GM21447 (cell line): ENCODE measurements at regions not wholly inside any gene's neighbourhood (a gene's known extent, or its start where the extent isn't known, plus 50 kb on each side); places are given as distances from the start of the nearest gene placed in this dataset.

ENCODE experiments used
- ATAC-seq: cut with Tn5 transposase; IDR thresholded peaks from one replicate; pipeline ENCODE4 v1.9.1; 2021; ENCODE audit not compliant: unreplicated experiment

DNA sequence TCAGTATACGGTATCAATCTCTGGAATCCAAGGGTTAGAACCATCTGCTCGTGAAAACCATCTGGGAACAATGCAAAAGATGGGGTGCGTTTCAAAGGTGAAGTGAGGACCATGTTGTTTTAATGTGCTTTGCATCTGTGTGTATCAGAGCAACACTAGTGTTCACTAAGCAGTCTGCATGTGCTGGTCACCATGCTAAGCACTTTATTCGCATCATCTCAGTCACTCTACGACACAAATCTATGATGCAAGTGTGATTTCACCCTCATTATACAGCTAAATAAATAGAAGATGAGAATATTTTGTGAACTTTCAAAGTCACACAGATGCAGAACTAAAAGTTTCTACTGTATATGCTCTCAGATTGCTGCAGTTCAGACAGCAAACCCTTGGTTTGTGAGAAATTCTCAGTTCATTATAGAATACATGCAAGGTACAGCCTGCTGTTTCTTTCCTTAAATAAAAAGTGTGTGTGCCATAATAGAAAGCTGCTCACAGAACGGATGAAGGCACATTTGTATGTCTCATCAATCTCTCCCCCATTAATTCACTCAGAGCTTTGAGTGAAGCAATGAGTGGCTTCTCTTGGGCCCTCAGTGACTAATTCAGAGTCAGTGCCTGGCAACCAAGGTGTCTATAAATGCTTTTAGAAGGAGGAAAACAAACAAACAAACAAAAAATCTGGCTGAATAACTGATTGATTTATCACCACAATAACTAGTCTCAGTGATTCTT is 652.8 kb upstream of the SOX11 start:
- ATAC-seq: no peak

GRCh38 chr2:5040571-5040970 is 651.6 kb upstream of the SOX11 start:
- no peak for ATAC-seq

DNA sequence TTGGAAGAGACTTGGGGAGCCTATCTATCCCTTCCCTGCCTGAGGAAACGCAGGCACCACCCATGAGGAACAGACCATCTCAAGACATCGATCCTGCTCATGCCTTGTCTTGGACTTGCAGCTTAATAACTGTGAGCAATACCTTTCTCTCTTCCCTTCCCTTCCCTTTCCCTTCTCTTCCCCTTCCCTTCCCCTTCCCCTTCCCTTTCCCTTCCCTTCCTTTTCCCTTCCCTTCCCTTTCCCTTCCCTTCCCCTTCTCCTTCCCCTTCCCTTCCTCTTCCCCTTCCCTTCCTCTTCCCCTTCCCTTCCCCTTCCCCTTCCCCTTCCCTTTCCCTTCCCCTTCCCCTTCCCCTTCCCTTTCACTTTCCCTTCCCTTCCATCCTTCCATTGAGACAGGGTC is 650.7 kb upstream of the SOX11 start:
- ATAC-seq: no peak

DNA sequence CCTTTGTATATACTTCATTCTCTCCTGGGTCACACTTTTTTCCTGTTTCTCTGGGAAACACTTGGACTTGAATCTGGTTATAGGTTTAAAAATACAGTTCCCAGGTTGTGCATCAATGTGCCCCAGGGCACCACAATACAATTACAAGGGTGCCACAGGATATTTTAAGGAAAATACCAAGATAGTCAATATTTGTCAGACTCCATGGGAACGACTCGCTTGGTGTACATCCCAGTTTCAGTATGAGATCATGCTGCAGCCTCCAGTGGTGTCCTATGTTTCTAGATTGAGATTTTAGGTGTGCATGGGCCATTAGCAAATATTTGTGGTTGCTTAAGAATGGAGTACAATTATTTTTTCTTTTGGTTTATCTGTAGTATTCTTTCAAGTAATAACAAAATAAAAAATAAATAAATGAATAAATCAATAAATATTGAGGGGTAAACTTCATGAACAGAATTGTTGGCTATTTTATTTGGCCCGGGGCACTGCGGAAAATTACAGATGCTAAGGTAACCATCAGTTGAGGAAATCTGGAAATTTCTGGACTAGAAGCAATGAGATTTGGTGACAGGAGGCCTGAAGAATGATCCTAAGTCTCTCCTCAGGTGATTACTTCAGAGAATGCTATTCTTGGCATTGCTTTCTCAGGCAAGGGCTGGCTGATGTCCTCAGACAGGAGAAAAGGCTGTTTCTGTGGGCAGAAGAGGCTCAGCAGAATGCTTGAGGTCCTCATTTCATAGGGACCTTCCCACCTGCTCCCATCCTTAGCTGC is 649.3 kb upstream of the SOX11 start:
- no peak for ATAC-seq

- no peak for ATAC-seq
These were observed 640.9 kb upstream of the SOX11 start for GRCh38 chr2:5051300-5051699.

DNA sequence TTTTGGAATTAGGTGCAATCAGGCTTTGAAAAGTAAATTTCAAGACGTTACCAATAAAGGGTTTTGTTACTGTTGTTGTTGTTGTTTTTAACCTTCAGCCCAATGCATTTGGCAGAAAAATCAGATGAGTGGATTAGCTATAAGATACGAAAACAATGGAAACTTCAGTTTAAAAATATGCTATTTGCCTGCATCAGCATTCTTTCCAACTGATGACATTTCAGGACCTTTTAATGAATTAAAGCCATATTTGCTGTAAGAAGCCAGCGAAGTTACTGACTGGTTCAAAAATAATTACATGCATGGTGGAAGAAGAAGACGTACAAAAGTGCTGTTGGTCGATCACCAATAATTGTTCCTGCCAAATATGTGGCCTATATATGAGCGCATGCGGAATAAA is 639.3 kb upstream of the SOX11 start:
- no peak for ATAC-seq

DNA sequence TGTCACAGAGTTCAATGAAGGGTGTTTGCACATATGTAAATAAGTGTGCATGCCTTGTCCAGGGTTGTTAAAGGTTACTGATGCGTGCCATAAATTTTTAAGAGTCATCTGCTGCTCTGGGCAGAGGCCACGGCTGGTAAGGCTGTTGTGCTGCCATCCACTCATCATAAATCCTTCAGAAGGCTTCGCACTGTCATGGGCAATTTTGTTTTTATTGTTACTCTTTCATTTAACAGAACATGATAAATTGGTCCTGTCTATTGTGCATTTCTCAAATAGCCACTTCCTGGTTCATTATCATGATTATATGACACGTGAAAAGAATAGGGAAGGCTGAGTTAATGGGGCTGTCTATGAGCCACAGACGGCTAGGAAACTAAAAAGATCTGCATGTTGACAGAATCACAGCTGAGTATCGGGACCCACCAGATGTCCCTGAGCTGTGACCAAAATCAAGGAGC is 634.3 kb upstream of the SOX11 start:
- ATAC-seq: no peak

- ATAC-seq: no peak
These were observed 631.2 kb upstream of the SOX11 start for GRCh38 chr2:5060956-5061355.

- no peak for ATAC-seq
These were observed 627.5 kb upstream of the SOX11 start for GRCh38 chr2:5064687-5065086.

GRCh38 chr2:5067816-5068215 is 624.4 kb upstream of the SOX11 start:
- ATAC-seq: no peak

DNA sequence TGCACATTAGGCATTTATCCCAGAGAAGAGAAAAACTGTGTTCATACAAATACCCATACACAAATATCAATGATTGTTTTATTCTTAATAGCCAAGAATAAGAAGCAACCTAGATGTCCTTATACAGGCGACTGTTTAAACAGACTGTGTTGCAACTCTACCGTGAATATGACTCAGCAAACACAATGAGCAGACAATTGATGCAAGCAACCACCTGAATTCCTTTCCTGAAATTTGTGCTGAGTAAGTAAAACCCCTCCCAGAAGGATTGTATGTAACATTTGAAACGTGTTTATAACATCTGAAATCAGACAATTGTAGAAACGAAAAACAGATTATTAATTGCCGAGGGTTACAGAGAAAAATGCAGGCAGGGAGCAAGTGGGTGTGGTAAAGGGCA is 621.9 kb upstream of the SOX11 start:
- no peak for ATAC-seq

- no peak for ATAC-seq
These were observed 617.5 kb upstream of the SOX11 start for GRCh38 chr2:5074733-5075132.

DNA sequence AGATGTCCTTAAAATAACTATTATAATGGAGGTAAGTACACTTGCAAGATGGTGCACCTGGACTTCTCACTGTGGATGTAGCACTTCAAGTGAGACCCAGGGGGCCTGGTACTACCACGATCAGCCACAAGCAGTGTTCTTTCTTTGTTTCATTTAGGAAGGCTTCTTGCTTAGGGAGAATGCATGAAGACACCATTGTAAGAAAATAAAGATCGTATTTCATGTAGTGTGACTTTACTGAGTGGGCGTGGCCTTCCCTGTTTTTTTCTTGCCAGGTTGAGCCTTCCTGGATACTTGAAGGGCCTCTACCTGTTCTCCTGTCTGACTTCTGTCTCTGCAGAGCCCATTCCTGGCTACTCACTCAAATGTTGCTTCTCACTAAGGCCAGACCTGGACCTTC is 615.6 kb upstream of the SOX11 start:
- ATAC-seq: no peak

GRCh38 chr2:5077479-5078089 is 614.6 kb upstream of the SOX11 start:
- ATAC-seq: no peak

- no peak for ATAC-seq
These were observed 608.8 kb upstream of the SOX11 start for GRCh38 chr2:5083402-5083801.

GRCh38 chr2:5089409-5089808 is 602.8 kb upstream of the SOX11 start:
- no peak for ATAC-seq

DNA sequence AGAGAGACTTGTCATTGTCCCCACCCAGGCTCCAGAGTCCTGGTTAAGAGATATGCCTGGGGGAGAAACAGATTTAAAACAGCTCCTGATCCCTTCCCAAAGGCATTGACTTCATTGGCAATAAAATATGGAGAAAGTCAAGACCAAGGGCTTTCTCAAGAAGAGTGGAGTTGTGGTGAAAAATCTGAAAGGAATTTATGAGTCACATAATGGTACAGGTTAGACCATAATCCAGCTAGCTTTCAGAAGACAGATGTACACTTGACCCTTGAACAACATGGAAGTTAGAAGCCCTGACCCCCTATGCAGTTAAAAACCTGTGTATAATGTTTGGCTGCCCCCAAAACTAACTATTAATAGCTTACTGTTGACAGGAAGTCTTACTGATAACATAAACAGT is 599.1 kb upstream of the SOX11 start:
- ATAC-seq: no peak

- no peak for ATAC-seq
These were observed 598.7 kb upstream of the SOX11 start for GRCh38 chr2:5093518-5093917.

DNA sequence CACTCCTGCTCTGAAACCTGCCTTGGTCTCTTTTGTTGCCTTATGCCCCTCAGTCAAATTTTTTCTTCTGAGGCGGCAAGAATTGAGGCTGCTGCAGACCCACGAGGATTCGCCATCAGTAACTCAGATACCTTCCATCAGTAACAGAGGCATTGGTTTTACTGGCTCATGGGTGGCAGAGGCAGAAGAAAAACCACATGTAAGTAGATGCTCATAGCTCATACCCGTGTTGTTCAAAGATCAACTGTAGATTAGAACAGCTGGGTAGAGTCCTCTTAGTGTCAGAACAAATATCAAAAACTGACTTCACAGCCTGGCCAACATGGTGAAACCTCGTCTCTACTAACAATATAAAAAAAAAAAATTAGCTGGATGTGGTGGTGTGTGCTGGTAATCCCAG is 598.0 kb upstream of the SOX11 start:
- ATAC-seq: no peak

DNA sequence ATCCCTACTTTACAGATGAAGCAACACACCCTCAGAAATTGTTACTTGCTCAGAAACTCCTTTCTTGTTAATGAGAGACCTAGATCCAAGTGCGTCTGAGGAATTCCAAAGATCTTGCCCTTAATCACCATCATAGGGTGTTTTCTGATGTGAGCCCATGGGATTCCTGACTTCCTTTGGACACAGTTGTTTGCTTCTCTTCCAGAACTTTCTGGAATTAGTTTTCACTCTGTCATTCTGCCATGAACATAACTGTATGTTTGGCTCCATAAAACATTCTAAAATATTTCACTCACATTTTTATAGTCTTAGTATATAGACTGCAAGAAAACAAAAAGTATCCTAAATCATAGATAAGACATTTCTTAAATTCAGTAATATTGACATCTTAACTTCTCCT is 593.9 kb upstream of the SOX11 start:
- no peak for ATAC-seq

DNA sequence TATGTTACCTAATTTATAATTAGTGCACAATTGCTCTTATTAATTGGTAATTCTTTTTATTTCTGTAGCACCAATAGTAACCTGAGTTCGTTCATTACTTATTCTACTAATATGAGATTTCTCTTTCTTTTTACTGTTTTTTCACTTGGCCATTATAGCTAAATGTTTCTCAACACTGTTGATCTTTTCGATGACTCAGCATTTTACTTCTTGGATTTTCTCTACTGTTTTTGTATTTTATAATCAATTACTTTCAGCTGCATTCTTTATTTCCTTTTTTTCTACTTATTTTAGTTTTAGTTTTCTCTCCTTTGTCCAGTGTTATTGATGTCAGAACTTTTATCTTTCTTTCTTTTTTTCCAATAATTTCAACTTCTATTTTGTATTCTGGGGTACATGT is 589.4 kb upstream of the SOX11 start:
- no peak for ATAC-seq

DNA sequence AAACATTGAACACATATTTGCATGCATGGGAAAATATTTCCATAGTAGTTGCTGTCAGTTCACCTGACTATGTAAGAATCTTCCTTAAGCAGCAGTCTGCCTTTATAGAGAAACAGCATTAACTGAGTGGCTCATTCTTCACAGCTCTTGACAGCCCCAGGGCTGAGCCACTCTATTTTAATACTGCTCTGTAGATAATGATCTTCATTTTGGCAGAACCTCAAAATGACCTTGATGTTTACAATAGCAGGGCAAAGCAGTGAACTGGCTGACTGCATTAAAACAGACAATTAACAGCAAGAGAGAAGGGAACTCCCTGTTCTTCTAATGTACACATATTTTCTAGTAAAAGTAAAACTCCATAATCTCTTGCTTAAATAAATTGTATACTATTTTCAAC is 580.6 kb upstream of the SOX11 start:
- no peak for ATAC-seq
